BE2C (cell line): ENCODE measurements at regions not wholly inside any gene's neighbourhood (a gene's known extent, or its start where the extent isn't known, plus 50 kb on each side); places are given as distances from the start of the nearest gene placed in this dataset.

Experiments
- DNase-seq: peaks from one replicate; pipeline ENCODE4 v3.0.0-alpha.2; 2020
- H3K27me3 ChIP-seq: fragments of 250-450 bp; sonication (Bioruptor Pico); 2 replicates; pipeline ENCODE4 v1.5.1; 2020; ENCODE audit warnings: mild to moderate bottlenecking
- H3K36me3 ChIP-seq: fragments of 250-450 bp; sonication (Bioruptor Pico); 2 replicates; pipeline ENCODE4 v1.5.1; 2020; ENCODE audit warnings: mild to moderate bottlenecking
- H3K4me1 ChIP-seq: fragments of 250-450 bp; sonication (Bioruptor Pico); 2 replicates; pipeline ENCODE4 v1.5.1; 2020
- H3K4me3 ChIP-seq: 2 replicates; pipeline ENCODE4 v1.5.1; 2011; ENCODE audit warnings: low read depth, low read length
- H3K9me3 ChIP-seq: fragments of 250-450 bp; sonication (Bioruptor Pico); 2 replicates; pipeline ENCODE4 v1.5.1; 2020
- CTCF ChIP-seq: IDR thresholded peaks from 2 replicates; pipeline ENCODE4 v1.5.1; 2012; ENCODE audit warnings: mild to moderate bottlenecking, low read depth, low read length

GRCh38 chr14:25117342-25117741, 67.4 kb upstream of the STXBP6 start:
- no peak for TF ChIP-seq CTCF

GRCh38 chr14:25116607-25117006, 66.7 kb upstream of the STXBP6 start:
- H3K9me3 ChIP-seq, result no peaks in the 10 kb centered on the region
- TF ChIP-seq CTCF, result no peak
- DNase-seq, result no peak
- no peaks in the 10 kb centered on the region for H3K4me1 ChIP-seq
- no peak overlapping the region for H3K4me3 ChIP-seq
- no peaks in the 10 kb centered on the region for H3K27me3 ChIP-seq
- no peaks in the 10 kb centered on the region for H3K36me3 ChIP-seq

More at GRCh38 chr14:25117342-25117741, 67.4 kb upstream of the STXBP6 start:
- no peaks in the 10 kb centered on the region for H3K36me3 ChIP-seq
- H3K4me3 ChIP-seq, result no peak overlapping the region
- no peaks in the 10 kb centered on the region for H3K27me3 ChIP-seq
- H3K9me3 ChIP-seq, result no peaks in the 10 kb centered on the region
- DNase-seq, result no peak
- H3K4me1 ChIP-seq, result no peaks in the 10 kb centered on the region

DNA sequence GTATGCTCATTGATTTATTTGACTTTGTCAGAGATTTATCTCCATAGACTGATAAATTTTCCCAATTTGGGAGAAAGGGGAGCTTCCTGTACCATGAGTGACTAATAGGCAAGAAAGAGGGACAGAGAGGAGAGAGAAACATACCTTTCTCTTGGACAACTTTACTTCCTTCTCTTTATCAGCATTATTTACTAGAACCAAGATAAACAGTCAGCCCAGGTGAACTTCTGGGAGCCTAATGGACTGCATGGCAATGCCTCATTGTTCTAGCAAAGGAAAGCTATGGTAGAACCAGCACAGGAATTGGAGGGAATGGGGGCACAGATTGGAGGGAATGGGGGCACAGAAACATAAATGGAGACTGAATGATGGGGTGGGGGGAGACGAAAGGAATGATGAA, 63.4 kb upstream of the STXBP6 start:
- no peak overlapping the region for H3K4me3 ChIP-seq
- H3K36me3 ChIP-seq, result no peaks in the 10 kb centered on the region
- H3K9me3 ChIP-seq, result no peaks in the 10 kb centered on the region
- DNase-seq, result no peak
- no peaks in the 10 kb centered on the region for H3K4me1 ChIP-seq
- no peak for TF ChIP-seq CTCF
- no peaks in the 10 kb centered on the region for H3K27me3 ChIP-seq

- TF ChIP-seq CTCF, result no peak
- DNase-seq, result no peak
Measured at GRCh38 chr14:25111061-25111601, 61.2 kb upstream of the STXBP6 start.

GRCh38 chr14:25110106-25110505, 60.2 kb upstream of the STXBP6 start:
- Histone ChIP-seq H3K4me3 (no peak overlapping the region), H3K27me3 (no peaks in the 10 kb centered on the region), H3K36me3 (no peaks in the 10 kb centered on the region), H3K4me1 (no peaks in the 10 kb centered on the region), H3K9me3 (no peaks in the 10 kb centered on the region)
- no peak for DNase-seq
- no peak for TF ChIP-seq CTCF

More at GRCh38 chr14:25111061-25111601, 61.2 kb upstream of the STXBP6 start:
- Histone ChIP-seq H3K4me3 (no peak overlapping the region), H3K9me3 (no peaks in the 10 kb centered on the region), H3K4me1 (no peaks in the 10 kb centered on the region), H3K36me3 (no peaks in the 10 kb centered on the region), H3K27me3 (no peaks in the 10 kb centered on the region)

GRCh38 chr14:25108959-25109358, 59.0 kb upstream of the STXBP6 start:
- no peaks in the 10 kb centered on the region for H3K36me3 ChIP-seq
- H3K4me1 ChIP-seq, result no peaks in the 10 kb centered on the region
- peak; percentile 14 for DNase-seq
- no peak overlapping the region for H3K4me3 ChIP-seq
- TF ChIP-seq CTCF, result no peak
- H3K27me3 ChIP-seq, result no peaks in the 10 kb centered on the region
- no peaks in the 10 kb centered on the region for H3K9me3 ChIP-seq
